UCSD-AML1 (cell line): ENCODE measurements at regions not wholly inside any gene's neighbourhood (a gene's known extent, or its start where the extent isn't known, plus 50 kb on each side); places are given as distances from the start of the nearest gene placed in this dataset.

ENCODE experiments used
- DNase-seq: peaks from one replicate; lab custom pipeline; 2025; ENCODE audit not compliant: unreplicated experiment; lab: John Stamatoyannopoulos, UW

- no peak for DNase-seq
These were observed 161.2 kb downstream of the PLPP3 start for GRCh38 chr1:56418151-56418631.

GRCh38 chr1:56417646-56418045, 161.7 kb downstream of the PLPP3 start:
- no peak for DNase-seq

- DNase-seq = no peak
These were observed 162.9 kb downstream of the PLPP3 start for GRCh38 chr1:56416495-56416894.

GRCh38 chr1:56415720-56416119, 163.6 kb downstream of the PLPP3 start:
- no peak for DNase-seq

- DNase-seq = no peak
These were observed 164.1 kb downstream of the PLPP3 start for GRCh38 chr1:56415258-56415657.

GRCh38 chr1:56414728-56415224, 164.6 kb downstream of the PLPP3 start:
- DNase-seq = no peak

- DNase-seq = no peak
These were observed 165.6 kb downstream of the PLPP3 start for GRCh38 chr1:56413671-56414199.

- no peak for DNase-seq
These were observed 167.7 kb downstream of the PLPP3 start for GRCh38 chr1:56411484-56412180.

- no peak for DNase-seq
These were observed 168.3 kb downstream of the PLPP3 start for GRCh38 chr1:56411021-56411420.

GRCh38 chr1:56410405-56410804, 169.0 kb downstream of the PLPP3 start:
- no peak for DNase-seq

- peak; percentile 11 for DNase-seq
These were observed 170.2 kb downstream of the PLPP3 start for GRCh38 chr1:56409112-56409691.

- no peak for DNase-seq
These were observed 172.5 kb downstream of the PLPP3 start for GRCh38 chr1:56406821-56407220.

- DNase-seq = no peak
These were observed 174.8 kb downstream of the PLPP3 start for GRCh38 chr1:56404561-56405030.

- no peak for DNase-seq
These were observed 175.3 kb downstream of the PLPP3 start for GRCh38 chr1:56404066-56404465.

- DNase-seq = no peak
These were observed 176.0 kb downstream of the PLPP3 start for GRCh38 chr1:56403321-56403720.

GRCh38 chr1:56401191-56401590, 178.2 kb downstream of the PLPP3 start:
- no peak for DNase-seq

- no peak for DNase-seq
These were observed 178.8 kb downstream of the PLPP3 start for GRCh38 chr1:56400526-56400925.

- no peak for DNase-seq
These were observed 179.6 kb downstream of the PLPP3 start for GRCh38 chr1:56399795-56400194.

GRCh38 chr1:56399326-56399725, 180.0 kb downstream of the PLPP3 start:
- DNase-seq = no peak

GRCh38 chr1:56397811-56398231, 181.5 kb downstream of the PLPP3 start:
- DNase-seq = no peak

GRCh38 chr1:56397409-56397808, 182.0 kb downstream of the PLPP3 start:
- DNase-seq = no peak

- DNase-seq = no peak
These were observed 182.8 kb downstream of the PLPP3 start for GRCh38 chr1:56396581-56396980.
